ENCODE measurements at regions not wholly inside any gene's neighbourhood (a gene's known extent, or its start where the extent isn't known, plus 50 kb on each side); places are given as distances from the start of the nearest gene placed in this dataset.
"Not testable (repeated sequence)": the region's sequence is repeated elsewhere in the genome, so short reads cannot be mapped to it uniquely, and the experiment has no call there.

DNA sequence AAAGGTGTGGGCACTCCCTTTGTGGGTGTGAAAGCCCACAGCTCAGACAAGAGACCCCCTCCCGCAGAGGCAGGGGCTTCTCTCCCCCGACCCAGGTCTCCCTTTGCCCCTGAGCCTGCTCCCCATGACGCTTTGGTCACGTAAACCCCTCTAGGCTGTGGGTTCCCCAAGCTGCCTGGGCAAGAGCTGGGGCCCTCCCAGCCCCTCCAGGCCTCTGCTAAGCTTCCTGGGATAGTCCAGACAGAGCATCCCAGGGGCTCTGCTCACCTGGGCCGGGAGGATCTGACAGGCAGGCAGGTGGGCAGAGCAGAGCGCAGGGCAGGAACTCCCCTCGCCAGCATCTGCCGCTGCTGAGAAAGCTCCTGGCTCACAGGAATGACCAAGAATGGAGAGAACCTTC lies 177.3 kb downstream of the BANP start:
- ChIA-PET POLR2A (no interaction called here), CTCF (no interaction called here)
- Mint-ChIP-seq H3K4me3 (no peak overlapping the region), H3K4me1 (no peaks in the 10 kb centered on the region), H3K9me3 (ENCODE audit: low read depth) (no peaks in the 10 kb centered on the region), H3K27ac (no peak overlapping the region), H3K36me3 (ENCODE audit: low read depth) (no peaks in the 10 kb centered on the region), H3K27me3 (no peaks in the 10 kb centered on the region)
- ATAC-seq (no peak), DNase-seq (no peak)
- intact Hi-C loops (cut with DNase I, micrococcal nuclease): no loop called here

DNA sequence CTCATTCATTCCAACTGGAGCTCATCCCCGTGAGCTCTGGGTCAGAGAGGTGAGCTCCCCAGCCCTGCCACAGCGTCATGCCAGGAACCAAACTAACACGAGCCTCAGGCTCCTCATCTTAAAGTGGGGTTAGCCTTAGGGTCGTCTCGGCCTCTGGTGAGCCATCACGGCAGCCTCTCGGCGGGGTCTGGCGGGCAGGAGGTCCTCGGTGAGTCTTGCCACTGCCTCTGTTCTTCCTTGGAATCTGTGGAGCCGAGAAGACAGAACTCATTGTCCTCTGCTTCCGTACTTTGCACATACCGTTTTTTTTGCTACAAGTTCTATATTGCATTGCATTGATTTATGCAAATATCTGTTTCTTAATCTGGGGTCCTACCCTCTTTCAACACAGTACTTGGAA lies 177.9 kb downstream of the BANP start:
- CTCF ChIA-PET; H3K9me3 Mint-ChIP-seq (ENCODE audit: low read depth); H3K27me3 Mint-ChIP-seq; H3K36me3 Mint-ChIP-seq (ENCODE audit: low read depth); ATAC-seq; DNase-seq; POLR2A ChIA-PET; H3K27ac Mint-ChIP-seq; intact Hi-C loops (cut with DNase I, micrococcal nuclease); H3K4me1 Mint-ChIP-seq; H3K4me3 Mint-ChIP-seq: not testable (repeated sequence)

DNA sequence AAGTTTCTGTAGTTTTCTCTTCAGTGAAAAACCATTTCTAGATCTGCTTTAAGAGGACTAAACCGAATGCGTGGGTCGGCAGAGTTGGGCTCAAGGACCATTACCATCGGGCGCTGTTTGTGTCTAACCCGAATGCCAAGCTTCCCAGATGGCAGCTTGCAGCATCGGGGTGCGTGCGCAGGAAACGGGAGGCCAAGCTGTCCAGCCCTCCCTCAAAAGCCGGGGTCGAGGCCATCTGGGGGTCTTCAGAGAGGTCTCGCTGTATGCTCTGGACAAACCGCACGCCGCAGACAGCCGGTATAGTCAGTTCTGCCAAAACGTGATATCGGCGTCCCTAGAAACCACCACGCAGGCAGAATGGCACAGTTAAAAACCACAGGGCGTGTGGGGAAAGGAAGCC lies 178.8 kb downstream of the BANP start:
- Mint-ChIP-seq H3K4me3 (no peak overlapping the region), H3K27ac (no peak overlapping the region), H3K27me3 (no peaks in the 10 kb centered on the region), H3K4me1 (no peaks in the 10 kb centered on the region), H3K9me3 (ENCODE audit: low read depth) (no peaks in the 10 kb centered on the region), H3K36me3 (ENCODE audit: low read depth) (no peaks in the 10 kb centered on the region)
- DNase-seq: no peak
- ATAC-seq: no peak
- ChIA-PET CTCF (no interaction called here), POLR2A (no interaction called here)
- intact Hi-C loops (cut with DNase I, micrococcal nuclease): no loop called here

DNA sequence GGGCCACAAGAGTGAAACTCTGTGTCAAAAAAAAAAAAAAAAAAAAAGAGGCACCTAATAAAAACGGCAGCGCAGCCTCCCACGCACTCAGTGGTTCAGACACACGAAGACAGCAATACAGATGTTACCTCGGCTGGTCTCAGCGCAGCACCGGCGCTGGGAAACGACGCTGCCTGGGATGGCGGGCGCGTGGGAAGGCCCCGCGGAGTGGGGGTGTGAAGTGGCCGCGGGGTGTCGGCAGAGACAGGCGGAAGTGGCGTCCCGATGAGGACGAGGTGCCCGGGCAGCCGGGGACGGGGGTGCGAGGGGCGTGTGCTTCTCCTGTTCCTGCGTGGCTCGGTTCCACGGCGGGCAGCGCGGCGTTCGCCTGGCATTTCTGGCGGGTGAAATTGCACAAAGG lies 179.4 kb downstream of the BANP start:
- intact Hi-C loops (cut with DNase I, micrococcal nuclease): no loop called here
- Mint-ChIP-seq H3K9me3 (ENCODE audit: low read depth) (no peaks in the 10 kb centered on the region), H3K27me3 (no peaks in the 10 kb centered on the region), H3K4me1 (no peaks in the 10 kb centered on the region), H3K36me3 (ENCODE audit: low read depth) (no peaks in the 10 kb centered on the region), H3K4me3 (no peak overlapping the region), H3K27ac (no peak overlapping the region)
- CTCF ChIA-PET: no interaction called here
- ATAC-seq: no peak
- DNase-seq: no peak
- POLR2A ChIA-PET: no interaction called here

DNA sequence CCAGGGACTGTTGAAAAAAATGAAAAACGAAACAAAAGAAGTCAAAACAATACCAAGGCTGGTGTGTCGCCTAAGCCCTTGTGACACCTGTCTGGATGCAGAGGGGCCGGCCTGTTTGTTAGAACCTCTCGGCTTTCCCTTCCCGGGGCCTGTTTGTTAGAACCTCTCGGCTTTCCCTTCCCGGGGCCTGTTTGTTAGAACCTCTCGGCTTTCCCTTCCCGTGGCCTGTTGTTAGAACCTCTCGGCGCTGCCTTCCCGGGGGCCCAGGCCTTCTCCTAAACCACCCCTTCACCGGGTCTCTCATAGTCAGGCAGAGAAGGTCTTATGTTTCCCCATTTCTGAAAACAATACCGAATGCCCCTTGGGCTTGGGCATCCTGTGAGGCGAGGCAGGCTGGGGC lies 180.0 kb downstream of the BANP start:
- H3K4me1 Mint-ChIP-seq: no peaks in the 10 kb centered on the region
- ChIA-PET CTCF (no interaction called here), POLR2A (no interaction called here)
- DNase-seq (no peak), ATAC-seq (no peak)
- no peaks in the 10 kb centered on the region for H3K9me3 Mint-ChIP-seq (ENCODE audit: low read depth)
- no peaks in the 10 kb centered on the region for H3K36me3 Mint-ChIP-seq (ENCODE audit: low read depth)
- no peak overlapping the region for H3K4me3 Mint-ChIP-seq
- intact Hi-C loops (cut with DNase I, micrococcal nuclease): no loop called here
- H3K27ac Mint-ChIP-seq: no peak overlapping the region
- no peaks in the 10 kb centered on the region for H3K27me3 Mint-ChIP-seq

DNA sequence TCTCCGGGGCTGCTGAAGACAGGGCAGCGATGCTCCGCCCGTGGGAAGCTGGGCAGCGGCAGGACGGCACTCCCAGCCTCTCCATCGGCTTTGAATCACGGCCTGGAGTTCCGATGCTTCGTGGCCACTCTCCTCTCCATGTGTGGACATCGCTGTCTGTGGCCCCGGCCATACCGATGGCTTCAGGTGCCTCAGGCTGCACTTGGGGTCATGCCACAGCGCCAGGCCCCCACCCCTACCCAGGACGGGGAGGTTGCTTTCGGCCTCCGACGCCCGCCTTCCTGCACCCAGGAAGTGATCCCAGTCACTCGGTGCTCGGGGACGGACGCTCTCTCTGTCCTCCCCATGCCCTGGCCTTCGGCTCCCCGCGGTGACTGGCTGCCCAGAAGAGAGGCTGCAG lies 180.7 kb downstream of the BANP start:
- Mint-ChIP-seq H3K4me3 (no peak overlapping the region), H3K27ac (no peak overlapping the region), H3K4me1 (no peaks in the 10 kb centered on the region), H3K27me3 (no peaks in the 10 kb centered on the region), H3K9me3 (ENCODE audit: low read depth) (no peaks in the 10 kb centered on the region), H3K36me3 (ENCODE audit: low read depth) (no peaks in the 10 kb centered on the region)
- ATAC-seq: no peak
- CTCF ChIA-PET: no interaction called here
- POLR2A ChIA-PET: no interaction called here
- intact Hi-C loops (cut with DNase I, micrococcal nuclease): no loop called here
- DNase-seq: no peak

DNA sequence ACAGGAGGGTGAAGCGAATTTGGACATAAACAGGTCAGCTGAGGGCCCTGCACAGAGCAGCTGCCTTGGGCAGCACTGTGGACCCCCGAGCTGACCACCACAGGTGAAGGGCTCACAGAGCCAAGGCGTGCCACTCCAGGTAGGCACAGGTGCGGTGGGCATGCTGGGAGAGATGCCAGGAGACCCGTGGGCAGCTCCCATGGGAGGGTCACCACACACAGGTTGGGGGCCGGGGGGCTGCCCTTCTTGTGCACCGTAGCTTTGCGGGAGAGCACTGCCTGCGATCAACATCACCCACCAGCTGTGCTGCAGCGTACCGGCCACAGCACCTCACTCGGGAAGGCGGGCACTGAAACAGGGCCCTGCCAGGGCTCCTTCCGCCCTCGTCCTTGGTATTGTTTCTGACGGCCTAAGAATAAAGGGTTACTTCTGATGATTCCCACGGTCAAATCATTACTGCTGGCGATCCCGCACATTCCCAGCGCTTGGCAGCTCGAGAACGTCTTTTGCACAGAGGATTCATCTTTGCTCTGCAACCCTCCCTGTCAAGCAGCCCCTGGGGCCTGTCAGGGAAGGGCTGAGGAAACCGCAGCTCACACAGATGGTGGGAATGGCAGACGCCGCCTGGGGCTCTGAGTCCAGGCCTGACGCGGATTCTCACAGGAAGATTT lies 181.7 kb downstream of the BANP start:
- intact Hi-C loops (cut with DNase I, micrococcal nuclease): no loop called here
- Mint-ChIP-seq H3K36me3 (ENCODE audit: low read depth) (no peaks in the 10 kb centered on the region), H3K4me3 (no peak overlapping the region), H3K4me1 (no peaks in the 10 kb centered on the region), H3K9me3 (ENCODE audit: low read depth) (no peaks in the 10 kb centered on the region), H3K27me3 (no peaks in the 10 kb centered on the region), H3K27ac (no peak overlapping the region)
- no peak for ATAC-seq
- ChIA-PET CTCF (no interaction called here), POLR2A (no interaction called here)
- no peak for DNase-seq

DNA sequence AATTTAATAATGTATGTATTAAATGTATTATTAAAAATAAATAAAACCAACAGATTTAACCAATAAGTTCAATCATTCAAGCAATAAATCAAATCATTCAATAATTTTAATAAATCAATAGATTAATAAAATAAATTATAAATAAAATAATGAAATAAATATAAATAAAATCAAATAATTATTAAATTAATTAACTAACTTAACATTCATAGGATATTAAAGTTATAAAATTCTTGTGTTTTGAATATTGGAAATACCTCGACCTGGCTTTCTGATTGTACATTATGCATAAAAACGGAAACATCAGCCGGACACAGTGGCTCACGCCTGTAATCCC lies 182.2 kb downstream of the BANP start:
- H3K4me1 Mint-ChIP-seq: no peaks in the 10 kb centered on the region
- DNase-seq (no peak), ATAC-seq (no peak)
- no peaks in the 10 kb centered on the region for H3K36me3 Mint-ChIP-seq (ENCODE audit: low read depth)
- ChIA-PET POLR2A (no interaction called here), CTCF (no interaction called here)
- no peaks in the 10 kb centered on the region for H3K27me3 Mint-ChIP-seq
- no peak overlapping the region for H3K27ac Mint-ChIP-seq
- H3K9me3 Mint-ChIP-seq (ENCODE audit: low read depth): peaks cover 3% of the 10 kb centered on the region
- no peak overlapping the region for H3K4me3 Mint-ChIP-seq
- intact Hi-C loops (cut with DNase I, micrococcal nuclease): no loop called here

DNA sequence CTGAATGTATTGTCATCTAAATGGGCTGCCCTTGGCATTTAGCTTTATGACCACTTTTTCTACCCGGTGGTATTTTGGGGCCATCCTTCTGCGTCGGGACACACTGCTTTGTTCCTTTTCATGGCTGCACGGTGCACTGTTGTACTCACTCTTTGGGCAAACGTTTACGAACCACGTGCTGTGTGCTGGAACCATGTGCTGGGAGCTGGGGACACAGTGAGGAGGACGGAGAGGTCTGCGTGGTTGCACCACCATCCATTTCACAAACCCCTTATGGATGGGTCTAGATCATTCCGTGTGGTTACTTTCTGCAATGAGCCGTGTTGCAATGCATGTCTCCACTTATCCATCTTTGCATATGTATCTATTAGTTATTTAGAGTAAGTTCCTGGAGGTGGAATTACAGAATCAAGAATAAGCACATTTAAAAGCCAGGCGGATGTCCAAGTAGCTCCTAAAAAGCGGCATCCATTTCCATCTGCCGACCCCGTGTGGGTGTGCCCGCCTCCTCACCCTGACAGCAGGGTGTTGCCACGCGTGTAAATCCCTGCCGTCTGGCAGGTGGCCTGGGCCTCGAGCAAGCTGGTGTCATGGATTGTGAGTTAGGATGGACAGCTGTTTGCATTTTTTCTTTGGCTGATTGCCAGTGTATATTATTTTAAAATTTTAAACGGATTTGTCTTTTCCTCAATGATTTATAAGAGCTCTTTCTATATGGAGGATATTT lies 183.1 kb downstream of the BANP start:
- ATAC-seq; H3K36me3 Mint-ChIP-seq (ENCODE audit: low read depth); DNase-seq; H3K27ac Mint-ChIP-seq; POLR2A ChIA-PET; H3K9me3 Mint-ChIP-seq (ENCODE audit: low read depth); CTCF ChIA-PET; H3K4me3 Mint-ChIP-seq; H3K4me1 Mint-ChIP-seq; H3K27me3 Mint-ChIP-seq; intact Hi-C loops (cut with DNase I, micrococcal nuclease): not testable (repeated sequence)

DNA sequence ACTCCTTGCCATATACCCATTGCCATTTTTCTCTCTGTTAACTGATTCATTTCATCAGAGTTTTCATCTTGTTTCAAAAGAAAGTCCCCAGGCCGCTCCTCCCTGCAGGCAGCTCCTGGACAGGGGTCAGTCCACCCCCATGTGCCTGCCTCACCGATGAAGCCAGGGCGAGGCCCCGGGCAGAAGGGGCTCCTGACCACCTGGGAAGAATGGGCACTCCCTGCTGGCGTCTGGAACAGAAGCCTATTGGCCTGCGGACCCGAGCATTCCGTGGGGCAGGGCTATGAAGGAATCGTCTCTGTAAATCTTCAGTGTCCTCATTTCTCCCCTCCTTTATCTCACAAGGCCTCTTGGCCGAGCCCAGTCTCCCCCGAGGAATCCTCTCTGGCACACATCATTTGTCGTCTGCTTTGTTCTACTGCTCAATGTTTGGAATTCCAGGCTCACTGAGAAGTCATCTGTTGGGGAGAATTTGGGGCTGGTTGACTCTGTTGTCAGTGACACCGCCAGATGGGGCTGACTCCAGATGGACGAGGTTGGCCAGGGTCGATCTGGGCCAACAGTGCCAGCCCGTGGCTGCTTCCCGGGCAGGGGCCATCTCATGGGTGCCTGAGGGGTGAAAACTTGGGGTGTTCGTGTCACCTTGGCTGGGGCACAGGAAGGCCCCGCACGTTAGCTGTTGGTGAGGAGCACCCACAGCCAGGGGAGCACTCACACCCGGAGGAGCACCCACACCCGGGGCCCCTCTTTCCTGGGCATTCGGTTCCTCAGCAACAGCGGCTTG lies 183.9 kb downstream of the BANP start:
- H3K27ac Mint-ChIP-seq; DNase-seq; H3K4me1 Mint-ChIP-seq; H3K27me3 Mint-ChIP-seq; CTCF ChIA-PET; H3K36me3 Mint-ChIP-seq (ENCODE audit: low read depth); POLR2A ChIA-PET; ATAC-seq; H3K4me3 Mint-ChIP-seq; H3K9me3 Mint-ChIP-seq (ENCODE audit: low read depth); intact Hi-C loops (cut with DNase I, micrococcal nuclease): not testable (repeated sequence)

DNA sequence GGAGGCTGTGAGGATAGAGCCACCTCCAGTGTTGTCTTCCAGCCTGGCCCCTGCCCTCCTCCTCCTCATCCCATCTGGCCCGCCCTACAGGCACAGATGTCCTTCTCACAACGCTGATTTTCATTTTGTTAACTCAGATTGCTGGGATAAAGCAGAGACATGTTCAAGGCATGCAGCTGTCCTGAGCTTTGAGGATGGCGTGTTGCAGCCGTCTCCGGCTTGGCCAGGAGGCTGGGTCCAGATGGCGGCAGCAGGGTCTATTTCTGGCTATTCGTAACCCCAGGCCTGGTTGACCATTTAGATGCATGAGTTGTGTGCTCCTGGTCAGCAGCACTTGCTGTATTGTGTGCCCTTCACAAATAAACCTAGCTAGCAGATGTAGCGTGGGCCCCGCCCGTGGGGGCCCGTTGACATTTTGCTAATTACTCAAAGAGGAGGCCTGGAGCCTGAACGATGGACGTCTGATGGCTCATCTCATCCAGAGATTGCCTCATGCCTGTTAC lies 185.0 kb downstream of the BANP start:
- CTCF ChIA-PET; H3K36me3 Mint-ChIP-seq (ENCODE audit: low read depth); ATAC-seq; H3K27ac Mint-ChIP-seq; H3K4me1 Mint-ChIP-seq; H3K27me3 Mint-ChIP-seq; POLR2A ChIA-PET; intact Hi-C loops (cut with DNase I, micrococcal nuclease); H3K4me3 Mint-ChIP-seq; DNase-seq: not testable (repeated sequence)
- peaks cover 10% of the 10 kb centered on the region for H3K9me3 Mint-ChIP-seq (ENCODE audit: low read depth)

DNA sequence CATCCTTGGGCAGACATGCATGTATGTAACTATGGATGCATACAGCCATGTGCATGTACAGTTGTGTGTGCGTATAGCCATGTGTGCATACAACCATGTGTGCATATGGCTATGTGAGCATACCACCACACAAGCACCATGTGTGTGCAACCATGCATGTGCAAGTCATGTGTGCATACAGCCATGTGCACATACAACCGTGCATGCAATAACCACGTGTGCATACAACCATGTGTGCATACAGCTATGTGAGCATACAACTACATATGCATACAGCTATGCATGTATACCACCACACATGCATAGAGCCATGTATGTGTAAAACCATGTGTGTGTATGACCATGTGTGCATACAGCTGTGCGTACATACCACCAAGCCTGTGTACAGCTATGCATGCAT lies 185.7 kb downstream of the BANP start:
- POLR2A ChIA-PET; H3K27ac Mint-ChIP-seq; ATAC-seq; H3K36me3 Mint-ChIP-seq (ENCODE audit: low read depth); CTCF ChIA-PET; DNase-seq; H3K4me1 Mint-ChIP-seq; H3K4me3 Mint-ChIP-seq; intact Hi-C loops (cut with DNase I, micrococcal nuclease); H3K27me3 Mint-ChIP-seq: not testable (repeated sequence)
- peaks cover 10% of the 10 kb centered on the region for H3K9me3 Mint-ChIP-seq (ENCODE audit: low read depth)

Data from activated CD4-positive, alpha-beta T cell treated with anti-CD3 and anti-CD28 coated beads for 36 hours (primary cell).